Embryonic facial prominence (tissue), 1 donor: ENCODE measurements at regions not wholly inside any gene's neighbourhood (a gene's known extent, or its start where the extent isn't known, plus 50 kb on each side); places are given as distances from the start of the nearest gene placed in this dataset.
"Not testable (repeated sequence)": the region's sequence is repeated elsewhere in the genome, so short reads cannot be mapped to it uniquely, and the experiment has no call there.

Experiments used
- DNase-seq: peaks from one replicate; pipeline ENCODE4 v3.0.0-alpha.2; 2016; ENCODE audit errors: extremely low spot score

GRCh38 chr5:93224624-93225023, 356.4 kb downstream of the NR2F1-AS1 start:
- no peak for DNase-seq

- DNase-seq: no peak
Observed at GRCh38 chr5:93221773-93222172, 359.2 kb downstream of the NR2F1-AS1 start.

GRCh38 chr5:93220431-93220830, 360.6 kb downstream of the NR2F1-AS1 start:
- DNase-seq: no peak

GRCh38 chr5:93219641-93220145, 361.3 kb downstream of the NR2F1-AS1 start:
- DNase-seq: no peak

GRCh38 chr5:93213111-93213794, 367.8 kb downstream of the NR2F1-AS1 start:
- DNase-seq: not testable (repeated sequence)

GRCh38 chr5:93209476-93209875, 371.5 kb downstream of the NR2F1-AS1 start:
- DNase-seq: no peak

GRCh38 chr5:93208141-93208751, 372.8 kb downstream of the NR2F1-AS1 start:
- DNase-seq: no peak

GRCh38 chr5:93206203-93206602, 374.8 kb downstream of the NR2F1-AS1 start:
- DNase-seq: no peak

GRCh38 chr5:93201061-93201460, 380.0 kb downstream of the NR2F1-AS1 start:
- no peak for DNase-seq

GRCh38 chr5:93196986-93197385, 384.0 kb downstream of the NR2F1-AS1 start:
- no peak for DNase-seq

GRCh38 chr5:93193431-93194347, 387.3 kb downstream of the NR2F1-AS1 start:
- no peak for DNase-seq

GRCh38 chr5:93192683-93193082, 388.3 kb downstream of the NR2F1-AS1 start:
- no peak for DNase-seq

- no peak for DNase-seq
Observed at GRCh38 chr5:93192087-93192486, 388.9 kb downstream of the NR2F1-AS1 start.

GRCh38 chr5:93191035-93191817, 389.8 kb downstream of the NR2F1-AS1 start:
- no peak for DNase-seq

GRCh38 chr5:93189707-93190120, 391.3 kb downstream of the NR2F1-AS1 start:
- no peak for DNase-seq

GRCh38 chr5:93188876-93189485, 392.0 kb downstream of the NR2F1-AS1 start:
- DNase-seq: no peak

- DNase-seq: no peak
Observed at GRCh38 chr5:93186076-93186682, 394.8 kb downstream of the NR2F1-AS1 start.

- DNase-seq: no peak
Observed at GRCh38 chr5:93184041-93184440, 397.0 kb downstream of the NR2F1-AS1 start.

- no peak for DNase-seq
Observed at GRCh38 chr5:93179466-93179865, 401.6 kb downstream of the NR2F1-AS1 start.

- DNase-seq: no peak
Observed at GRCh38 chr5:93174930-93175329, 406.1 kb downstream of the NR2F1-AS1 start.

GRCh38 chr5:93165559-93165958, 415.5 kb downstream of the NR2F1-AS1 start:
- no peak for DNase-seq
